Adrenal gland (tissue), 5 donors: ENCODE measurements at regions not wholly inside any gene's neighbourhood (a gene's known extent, or its start where the extent isn't known, plus 50 kb on each side); places are given as distances from the start of the nearest gene placed in this dataset.

Experiments
- CTCF ChIP-seq, 6 experiments: fragments of 450-650 bp in 4 of 6; fragments of 200-600 bp in 2 of 6; sonication (generic) in 1 of 6; IDR thresholded peaks; 1 replicate in 5 of 6; 2 replicates in 1 of 6; pipeline versions ENCODE4 v1.5.1 to v1.8.0; 2016 to 2021; ENCODE audit warnings: antibody characterized with exemption in 6 of 6, mild to moderate bottlenecking in 2 of 6, moderate library complexity in 1 of 6
- POLR2A ChIP-seq, 2 donors: fragments of 450-650 bp; IDR thresholded peaks; one replicate each; pipeline ENCODE4 v1.6.1; 2017; ENCODE audit warnings: antibody characterized with exemption in 2 of 2, mild to moderate bottlenecking in 2 of 2, moderate library complexity in 1 of 2
- donor health status: DM: no; HTN: no; CAD: no.

GRCh38 chr9:82903503-82903902 lies 159.4 kb downstream of the RASEF start:
- TF ChIP-seq CTCF (IDR thresholded peaks at IDR 0.05) (no peak), POLR2A (IDR thresholded peaks at IDR 0.05) (no peak)
